ENCODE measurements at regions not wholly inside any gene's neighbourhood (a gene's known extent, or its start where the extent isn't known, plus 50 kb on each side); places are given as distances from the start of the nearest gene placed in this dataset.

- TF ChIP-seq JUNB (IDR thresholded peaks at IDR 0.05; ENCODE audit: unreplicated experiment) = no peak
- no peak for TF ChIP-seq CTCF (conservative IDR thresholded peaks at IDR 0.05; ENCODE audit: low read depth in 2 of 2)
- TF ChIP-seq EZH2phosphoT487 (IDR thresholded peaks at IDR 0.05; ENCODE audit: unreplicated experiment) = no peak
- no peak for TF ChIP-seq EZH2 (IDR thresholded peaks at IDR 0.05; ENCODE audit: low read depth, unreplicated experiment)
- no peak for TF ChIP-seq POLR2AphosphoS5 (IDR thresholded peaks at IDR 0.05; ENCODE audit: low read depth)
- TF ChIP-seq REST (IDR thresholded peaks at IDR 0.05; ENCODE audit: unreplicated experiment) = no peak
- no peak for TF ChIP-seq CREB1 (CRISPR knock-in tag; IDR thresholded peaks at IDR 0.05; ENCODE audit: low read depth)
- TF ChIP-seq ZNF331 (CRISPR knock-in tag; IDR thresholded peaks at IDR 0.05; ENCODE audit: low read depth) = no peak
Observed at GRCh38 chr20:43376831-43377230, 80.9 kb upstream of the SRSF6 start.

Measured in GM23338 (cell line).